ENCODE measurements at regions not wholly inside any gene's neighbourhood (a gene's known extent, or its start where the extent isn't known, plus 50 kb on each side); places are given as distances from the start of the nearest gene placed in this dataset.

DNA sequence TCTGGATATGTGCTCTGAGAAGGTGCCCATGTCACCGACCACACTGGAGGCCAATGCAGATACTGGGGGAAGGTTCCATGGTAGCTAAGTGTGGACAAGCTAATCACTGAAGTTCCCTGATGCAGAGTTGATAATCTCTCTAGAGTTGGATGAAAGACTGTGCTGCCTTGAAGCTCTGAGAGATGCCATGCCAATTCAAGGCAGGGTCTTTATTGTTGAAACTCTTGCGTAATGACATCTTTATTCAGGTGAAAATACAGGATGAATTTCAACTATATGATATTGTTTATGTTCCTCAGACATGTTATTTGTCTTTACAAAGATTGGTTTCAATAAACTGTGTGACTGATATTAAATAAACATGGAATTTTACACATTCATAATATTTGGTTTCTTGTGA lies 167.6 kb upstream of the TMEM161B start:
- H3K27me3 ChIP-seq (ENCODE audit: control insufficient read depth, insufficient read depth, low read length) = no peaks in the 10 kb centered on the region
- no peaks in the 10 kb centered on the region for H3K36me3 ChIP-seq (ENCODE audit: control insufficient read depth, insufficient read depth, low read length)
- CTCF ChIA-PET = no interaction called here
- DNase-seq (ENCODE audit: low read depth) = no peak
- TF ChIP-seq, protein P1, sequence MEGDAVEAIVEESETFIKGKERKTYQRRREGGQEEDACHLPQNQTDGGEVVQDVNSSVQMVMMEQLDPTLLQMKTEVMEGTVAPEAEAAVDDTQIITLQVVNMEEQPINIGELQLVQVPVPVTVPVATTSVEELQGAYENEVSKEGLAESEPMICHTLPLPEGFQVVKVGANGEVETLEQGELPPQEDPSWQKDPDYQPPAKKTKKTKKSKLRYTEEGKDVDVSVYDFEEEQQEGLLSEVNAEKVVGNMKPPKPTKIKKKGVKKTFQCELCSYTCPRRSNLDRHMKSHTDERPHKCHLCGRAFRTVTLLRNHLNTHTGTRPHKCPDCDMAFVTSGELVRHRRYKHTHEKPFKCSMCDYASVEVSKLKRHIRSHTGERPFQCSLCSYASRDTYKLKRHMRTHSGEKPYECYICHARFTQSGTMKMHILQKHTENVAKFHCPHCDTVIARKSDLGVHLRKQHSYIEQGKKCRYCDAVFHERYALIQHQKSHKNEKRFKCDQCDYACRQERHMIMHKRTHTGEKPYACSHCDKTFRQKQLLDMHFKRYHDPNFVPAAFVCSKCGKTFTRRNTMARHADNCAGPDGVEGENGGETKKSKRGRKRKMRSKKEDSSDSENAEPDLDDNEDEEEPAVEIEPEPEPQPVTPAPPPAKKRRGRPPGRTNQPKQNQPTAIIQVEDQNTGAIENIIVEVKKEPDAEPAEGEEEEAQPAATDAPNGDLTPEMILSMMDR (IDR thresholded peaks at IDR 0.05; ENCODE audit: insufficient read depth, low read depth, low read length) = no peak
- H3K4me3 ChIP-seq (ENCODE audit: low read depth, low read length) = no peak overlapping the region
- POLR2A ChIA-PET = no interaction called here

DNA sequence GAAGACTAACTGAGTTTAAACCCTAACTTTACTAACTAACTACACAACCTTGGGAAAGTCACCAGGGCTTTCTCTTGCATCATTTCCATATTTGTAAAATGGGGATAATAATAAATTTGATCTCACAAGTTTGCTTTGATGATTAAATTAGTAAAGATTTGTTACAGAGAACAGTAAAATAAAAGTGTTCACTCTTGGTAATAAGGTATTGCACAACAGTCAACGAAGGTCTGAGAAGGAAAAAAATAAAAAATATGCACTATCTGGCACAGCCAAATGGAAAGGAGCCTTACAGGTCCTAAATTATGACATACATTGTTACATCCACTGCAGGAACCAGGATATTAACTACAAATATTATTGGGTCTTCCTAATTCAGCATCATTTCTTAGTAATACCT lies 160.0 kb upstream of the TMEM161B start:
- ChIA-PET CTCF (no interaction called here), POLR2A (no interaction called here)
- no peak for DNase-seq (ENCODE audit: low read depth)
- Histone ChIP-seq H3K4me3 (ENCODE audit: low read depth, low read length) (no peak overlapping the region), H3K36me3 (ENCODE audit: control insufficient read depth, insufficient read depth, low read length) (no peaks in the 10 kb centered on the region), H3K27me3 (ENCODE audit: control insufficient read depth, insufficient read depth, low read length) (no peaks in the 10 kb centered on the region)
- TF ChIP-seq, protein P1 (IDR thresholded peaks at IDR 0.05; ENCODE audit: insufficient read depth, low read depth, low read length) = no peak

DNA sequence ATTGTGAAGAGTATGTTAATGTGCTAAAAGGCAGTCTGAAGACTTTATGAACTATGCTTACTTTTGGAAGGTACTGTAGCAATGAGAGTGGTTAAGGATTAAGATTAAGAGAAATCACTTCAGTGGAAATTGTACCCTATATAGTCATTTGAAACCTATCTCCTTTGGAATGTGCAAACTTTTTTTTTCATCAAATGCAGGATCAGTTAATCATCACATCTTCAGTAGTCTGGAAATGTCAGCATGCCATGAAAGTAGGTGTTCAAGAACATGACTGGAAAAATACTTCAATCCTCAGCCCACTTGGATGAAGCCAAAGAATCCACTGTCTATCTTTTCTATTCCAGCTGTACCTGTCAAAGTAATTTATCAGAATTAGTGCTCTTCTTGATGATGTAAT lies 157.8 kb upstream of the TMEM161B start:
- TF ChIP-seq, protein P1 (IDR thresholded peaks at IDR 0.05; ENCODE audit: insufficient read depth, low read depth, low read length) = no peak
- Histone ChIP-seq H3K4me3 (ENCODE audit: low read depth, low read length) (no peak overlapping the region), H3K36me3 (ENCODE audit: control insufficient read depth, insufficient read depth, low read length) (no peaks in the 10 kb centered on the region), H3K27me3 (ENCODE audit: control insufficient read depth, insufficient read depth, low read length) (no peaks in the 10 kb centered on the region)
- ChIA-PET CTCF (no interaction called here), POLR2A (no interaction called here)
- no peak for DNase-seq (ENCODE audit: low read depth)

DNA sequence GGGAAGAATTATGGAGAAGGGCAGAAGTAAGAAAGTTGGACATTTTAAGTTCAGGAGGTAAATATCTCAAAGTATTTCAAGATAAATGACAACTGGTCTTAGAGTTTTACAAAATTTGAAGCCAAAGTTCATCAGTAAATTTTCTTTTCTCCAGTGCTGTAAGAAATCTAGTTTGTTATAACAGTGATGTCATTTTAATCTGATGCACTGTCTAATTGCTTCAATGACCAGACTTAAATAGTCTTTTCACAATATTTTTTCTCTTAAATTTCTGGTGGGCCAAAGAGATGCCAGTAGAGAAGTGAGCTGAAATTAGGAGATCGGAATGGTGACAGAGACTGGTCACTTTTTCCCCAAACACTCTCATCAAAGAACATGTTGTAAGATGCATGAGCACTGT lies 156.5 kb upstream of the TMEM161B start:
- CTCF ChIA-PET = no interaction called here
- TF ChIP-seq, protein P1 (IDR thresholded peaks at IDR 0.05; ENCODE audit: insufficient read depth, low read depth, low read length) = no peak
- no peaks in the 10 kb centered on the region for H3K27me3 ChIP-seq (ENCODE audit: control insufficient read depth, insufficient read depth, low read length)
- no peak overlapping the region for H3K4me3 ChIP-seq (ENCODE audit: low read depth, low read length)
- POLR2A ChIA-PET = no interaction called here
- no peak for DNase-seq (ENCODE audit: low read depth)
- H3K36me3 ChIP-seq (ENCODE audit: control insufficient read depth, insufficient read depth, low read length) = no peaks in the 10 kb centered on the region

DNA sequence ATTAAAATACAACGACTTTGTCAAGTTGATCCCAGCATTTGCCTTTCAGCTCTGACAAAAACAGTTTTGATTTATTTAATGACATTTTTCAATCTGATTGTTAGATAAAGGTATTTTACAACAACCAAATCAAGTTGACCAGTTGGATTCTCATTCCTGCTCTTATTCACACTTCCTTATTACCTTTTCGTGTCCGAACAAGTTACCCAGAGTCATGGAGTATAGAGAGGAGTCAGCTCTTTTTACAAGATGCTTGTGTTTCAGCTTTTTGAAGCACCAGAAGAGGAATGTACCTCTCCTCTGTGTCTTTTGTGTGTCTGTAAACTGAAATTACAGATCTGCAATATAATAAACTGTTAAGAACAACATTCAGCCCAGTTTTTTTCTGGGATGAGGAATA lies 151.3 kb upstream of the TMEM161B start:
- no peak for DNase-seq (ENCODE audit: low read depth)
- Histone ChIP-seq H3K36me3 (ENCODE audit: control insufficient read depth, insufficient read depth, low read length) (no peaks in the 10 kb centered on the region), H3K4me3 (ENCODE audit: low read depth, low read length) (no peak overlapping the region), H3K27me3 (ENCODE audit: control insufficient read depth, insufficient read depth, low read length) (no peaks in the 10 kb centered on the region)
- POLR2A ChIA-PET = no interaction called here
- CTCF ChIA-PET = no interaction called here
- TF ChIP-seq, protein P1 (IDR thresholded peaks at IDR 0.05; ENCODE audit: insufficient read depth, low read depth, low read length) = no peak
